Spleen (tissue), 11 donors: ENCODE measurements at regions not wholly inside any gene's neighbourhood (a gene's known extent, or its start where the extent isn't known, plus 50 kb on each side); places are given as distances from the start of the nearest gene placed in this dataset.

ENCODE experiments used
- DNase-seq: peaks from one replicate; pipeline ENCODE4 v3.0.0-alpha.2; 2020
- H3K27ac ChIP-seq, 8 donors: fragments of 200-600 bp; sonication (generic) in 7 of 8; 1 replicate in 4 of 8; 2 replicates in 4 of 8; pipeline versions ENCODE4 v1.5.0 to v1.8.0; 2016 to 2021; ENCODE audit warnings: inconsistent platforms in 4 of 8, mild to moderate bottlenecking in 4 of 8, moderate library complexity in 1 of 8
- H3K27me3 ChIP-seq, 7 donors: fragments of 200-600 bp; sonication (generic) in 6 of 7; replicated peaks in 1 of 7; 1 replicate in 4 of 7; 2 replicates in 3 of 7; pipeline versions ENCODE4 v1.5.0 to v1.8.0; 2016 to 2021; ENCODE audit warnings: inconsistent platforms in 3 of 7, mild to moderate bottlenecking in 1 of 7
- H3K36me3 ChIP-seq, 6 donors: fragments of 200-600 bp; sonication (generic) in 5 of 6; 1 replicate in 4 of 6; 2 replicates in 2 of 6; pipeline versions ENCODE4 v1.5.0 to v1.8.0; 2016 to 2021; ENCODE audit warnings: inconsistent platforms in 2 of 6
- H3K4me1 ChIP-seq, 6 donors: fragments of 200-600 bp; sonication (generic) in 5 of 6; 1 replicate in 3 of 6; 2 replicates in 3 of 6; pipeline versions ENCODE4 v1.5.0 to v1.8.0; 2016 to 2021; ENCODE audit warnings: inconsistent platforms in 3 of 6
- H3K4me3 ChIP-seq, 8 donors: fragments of 200-600 bp; sonication (generic) in 7 of 8; 1 replicate in 4 of 8; 2 replicates in 4 of 8; pipeline versions ENCODE4 v1.5.0 to v1.8.0; 2016 to 2021; ENCODE audit warnings: inconsistent platforms in 4 of 8, mild to moderate bottlenecking in 4 of 8, moderate library complexity in 2 of 8
- H3K9me3 ChIP-seq, 8 donors: fragments of 200-600 bp; sonication (generic) in 7 of 8; 1 replicate in 4 of 8; 2 replicates in 4 of 8; pipeline versions ENCODE4 v1.5.0 to v1.8.0; 2016 to 2021; ENCODE audit warnings: inconsistent platforms in 4 of 8
- CTCF ChIP-seq, 11 experiments: fragments of 200-600 bp in 7 of 11; fragments of 450-650 bp in 4 of 11; sonication (generic) in 4 of 11; IDR thresholded peaks in 8 of 11; conservative IDR thresholded peaks in 3 of 11; 1 replicate in 7 of 11; 2 replicates in 4 of 11; pipeline versions ENCODE4 v1.4.0 to v1.8.0; 2016 to 2021; ENCODE audit warnings: antibody characterized with exemption in 11 of 11, inconsistent platforms in 4 of 11, mild to moderate bottlenecking in 1 of 11
- POLR2A ChIP-seq, 3 donors: fragments of 450-650 bp; IDR thresholded peaks; one replicate each; pipeline ENCODE4 v1.5.1; 2017; ENCODE audit warnings: antibody characterized with exemption in 3 of 3, mild to moderate bottlenecking in 1 of 3
- POLR2AphosphoS5 ChIP-seq, 3 donors: sonication (generic); formaldehyde crosslinking; IDR thresholded peaks; one replicate each; pipeline ENCODE4 v1.5.1; 2017; ENCODE audit warnings: antibody characterized with exemption in 3 of 3
- WGBS, 5 donors: extraction: QIAGEN DNeasy Blood & Tissue Kit in 3 of 5; methylation state at CpG; one replicate each; pipeline versions ENCODE4 v1.1.5 to v1.1.7; 2013 to 2018; 5-methylcytosine and 5-hydroxymethylcytosine counted together
- intact Hi-C: fragments of 100-400 bp; cut with DNase I; formaldehyde crosslinking; loops from one replicate; pipeline ENCODE4 v1.15.0; 2023; ENCODE audit warnings: low total_unique reads
- donor health status: healthy with polysubstance abuse.
- donor health status: DM: no; HTN: no; CAD: no; lungs with moderate emphysema.
- donor health status: DM: no; HTN: no; CAD: no.
- donor health status: Bipolar disorder and iron deficiency.
- donor health status: healthy.
- donor health status: DM: no; HTN: no; CAD: no.
- donor health status: DM: yes; HTN: yes; CAD: no.

- Histone ChIP-seq H3K4me1 (no peaks in the 10 kb centered on the region), H3K27ac (no peak overlapping the region), H3K36me3 (no peaks in the 10 kb centered on the region), H3K9me3 (peaks cover 10 to 24% (median 23%) of the 10 kb centered on the region in 8 donors), H3K27me3 (peaks cover 0 to 4% (median 0%) of the 10 kb centered on the region in 7 donors), H3K4me3 (no peak overlapping the region)
- TF ChIP-seq POLR2AphosphoS5 (IDR thresholded peaks at IDR 0.05) (peak in 2 of 3 donors; percentile 43 to 72), CTCF (IDR thresholded peaks at IDR 0.05 in 8 of 11, conservative IDR thresholded peaks at IDR 0.05 in 3 of 11) (no peak)
- WGBS, 5 donors, result 72 to 95% (median 85%) methylated on average over 9 of the region's 9 CpGs
- intact Hi-C loops, result no loop called here
- no peak for DNase-seq
These were observed 135.5 kb downstream of the NDUFA10 start for GRCh38 chr2:239889641-239890121.

GRCh38 chr2:239887604-239888003, 137.5 kb downstream of the NDUFA10 start:
- Histone ChIP-seq H3K36me3 (no peaks in the 10 kb centered on the region), H3K4me1 (peaks cover 0 to 2% (median under 1%) of the 10 kb centered on the region in 6 donors), H3K27ac (no peak overlapping the region), H3K9me3 (peaks cover 13 to 38% (median 33%) of the 10 kb centered on the region in 8 donors), H3K4me3 (no peak overlapping the region), H3K27me3 (peaks cover 0 to 2% (median 0%) of the 10 kb centered on the region in 7 donors)
- intact Hi-C loops, result no loop called here
- TF ChIP-seq POLR2AphosphoS5 (IDR thresholded peaks at IDR 0.05) (no peak), POLR2A (IDR thresholded peaks at IDR 0.05) (no peak), CTCF (IDR thresholded peaks at IDR 0.05 in 8 of 11, conservative IDR thresholded peaks at IDR 0.05 in 3 of 11) (no peak)
- WGBS, 5 donors, result 67 to 86% (median 69%) methylated on average over 2 of the region's 2 CpGs
- DNase-seq, result no peak

GRCh38 chr2:239886781-239887180, 138.4 kb downstream of the NDUFA10 start:
- intact Hi-C loops, result no loop called here
- Histone ChIP-seq H3K36me3 (no peaks in the 10 kb centered on the region), H3K9me3 (peaks cover 13 to 38% (median 33%) of the 10 kb centered on the region in 8 donors), H3K4me1 (peaks cover 6 to 10% (median 9%) of the 10 kb centered on the region in 6 donors), H3K4me3 (no peak overlapping the region), H3K27me3 (peaks cover 0 to 10% (median 0%) of the 10 kb centered on the region in 7 donors), H3K27ac (no peak overlapping the region)
- TF ChIP-seq CTCF (IDR thresholded peaks at IDR 0.05 in 8 of 11, conservative IDR thresholded peaks at IDR 0.05 in 3 of 11), result no peak
- TF ChIP-seq POLR2AphosphoS5 (IDR thresholded peaks at IDR 0.05), result no peak
- TF ChIP-seq POLR2A (IDR thresholded peaks at IDR 0.05), result no peak
- no peak for DNase-seq

GRCh38 chr2:239884875-239885274, 140.3 kb downstream of the NDUFA10 start:
- no peak overlapping the region for H3K27ac ChIP-seq
- peaks cover 0 to 23% (median 0%) of the 10 kb centered on the region in 7 donors for H3K27me3 ChIP-seq
- peaks cover 6 to 20% (median 18%) of the 10 kb centered on the region in 6 donors for H3K4me1 ChIP-seq
- no peak for TF ChIP-seq CTCF (IDR thresholded peaks at IDR 0.05 in 8 of 11, conservative IDR thresholded peaks at IDR 0.05 in 3 of 11)
- no peak for TF ChIP-seq POLR2A (IDR thresholded peaks at IDR 0.05)
- no peak for TF ChIP-seq POLR2AphosphoS5 (IDR thresholded peaks at IDR 0.05)
- intact Hi-C loops, result no loop called here
- H3K4me3 ChIP-seq, result no peak overlapping the region
- H3K9me3 ChIP-seq, result peaks cover 13 to 38% (median 33%) of the 10 kb centered on the region in 8 donors
- DNase-seq, result no peak
- H3K36me3 ChIP-seq, result no peaks in the 10 kb centered on the region
- WGBS, 5 donors, result 92 to 97% (median 95%) methylated on average over 2 of the region's 2 CpGs
